ENCODE measurements at regions not wholly inside any gene's neighbourhood (a gene's known extent, or its start where the extent isn't known, plus 50 kb on each side); places are given as distances from the start of the nearest gene placed in this dataset.
A peak's percentile ranks its signal among the peaks of the same experiment; 100 is the strongest.

- FAIRE-seq = no peak
- TF ChIP-seq TAF1 (IDR thresholded peaks at IDR 0.05; ENCODE audit: borderline replicate concordance, low read depth, low read length) (no peak), POLR2AphosphoS5 (IDR thresholded peaks at IDR 0.05; ENCODE audit: low read depth, low read length) (no peak)
- DNase-seq (ENCODE audit: insufficient read length) = no peak
These were observed 807.1 kb downstream of the KCNJ2 start for GRCh38 chr17:70976447-70976846.

- no peak for DNase-seq (ENCODE audit: insufficient read length)
- FAIRE-seq = no peak
- no peak for TF ChIP-seq POLR2A (IDR thresholded peaks at IDR 0.05; ENCODE audit: low read depth, low read length)
- no peak for TF ChIP-seq TAF1 (IDR thresholded peaks at IDR 0.05; ENCODE audit: borderline replicate concordance, low read depth, low read length)
- TF ChIP-seq POLR2AphosphoS5 (IDR thresholded peaks at IDR 0.05; ENCODE audit: low read depth, low read length) = no peak
These were observed 815.5 kb downstream of the KCNJ2 start for GRCh38 chr17:70984873-70985272.

GRCh38 chr17:70987867-70988340 lies 818.6 kb downstream of the KCNJ2 start:
- DNase-seq (ENCODE audit: insufficient read length) (no peak), FAIRE-seq (peak; percentile 9)
- TF ChIP-seq TAF1 (IDR thresholded peaks at IDR 0.05; ENCODE audit: borderline replicate concordance, low read depth, low read length) = no peak
- peak; percentile 45; the same call in 1 of the 2 replicates for TF ChIP-seq POLR2AphosphoS5 (IDR thresholded peaks at IDR 0.05; ENCODE audit: low read depth, low read length)
- no peak for TF ChIP-seq POLR2A (IDR thresholded peaks at IDR 0.05; ENCODE audit: low read depth, low read length)

- TF ChIP-seq TAF1 (IDR thresholded peaks at IDR 0.05; ENCODE audit: borderline replicate concordance, low read depth, low read length) = no peak
- TF ChIP-seq POLR2AphosphoS5 (IDR thresholded peaks at IDR 0.05; ENCODE audit: low read depth, low read length) = no peak
- no peak for TF ChIP-seq POLR2A (IDR thresholded peaks at IDR 0.05; ENCODE audit: low read depth, low read length)
- DNase-seq (ENCODE audit: insufficient read length) (no peak), FAIRE-seq (no peak)
These were observed 819.3 kb downstream of the KCNJ2 start for GRCh38 chr17:70988622-70989021.

- TF ChIP-seq TAF1 (IDR thresholded peaks at IDR 0.05; ENCODE audit: borderline replicate concordance, low read depth, low read length) (no peak), POLR2A (IDR thresholded peaks at IDR 0.05; ENCODE audit: low read depth, low read length) (no peak)
- no peak for FAIRE-seq
- DNase-seq (ENCODE audit: insufficient read length) = no peak
These were observed 819.9 kb downstream of the KCNJ2 start for GRCh38 chr17:70989280-70989679.

- no peak for FAIRE-seq
- no peak for DNase-seq (ENCODE audit: insufficient read length)
- TF ChIP-seq POLR2A (IDR thresholded peaks at IDR 0.05; ENCODE audit: low read depth, low read length) = no peak
- TF ChIP-seq TAF1 (IDR thresholded peaks at IDR 0.05; ENCODE audit: borderline replicate concordance, low read depth, low read length) = no peak
- TF ChIP-seq POLR2AphosphoS5 (IDR thresholded peaks at IDR 0.05; ENCODE audit: low read depth, low read length) = no peak
These were observed 824.9 kb downstream of the KCNJ2 start for GRCh38 chr17:70994194-70994593.

GRCh38 chr17:70995997-70996396 lies 826.7 kb downstream of the KCNJ2 start:
- no peak for DNase-seq (ENCODE audit: insufficient read length)
- TF ChIP-seq POLR2AphosphoS5 (IDR thresholded peaks at IDR 0.05; ENCODE audit: low read depth, low read length) (no peak), TAF1 (IDR thresholded peaks at IDR 0.05; ENCODE audit: borderline replicate concordance, low read depth, low read length) (no peak)
- FAIRE-seq = no peak

- DNase-seq (ENCODE audit: insufficient read length) = no peak
- TF ChIP-seq POLR2AphosphoS5 (IDR thresholded peaks at IDR 0.05; ENCODE audit: low read depth, low read length) (no peak), POLR2A (IDR thresholded peaks at IDR 0.05; ENCODE audit: low read depth, low read length) (no peak), TAF1 (IDR thresholded peaks at IDR 0.05; ENCODE audit: borderline replicate concordance, low read depth, low read length) (no peak)
- FAIRE-seq = no peak
These were observed 834.4 kb downstream of the KCNJ2 start for GRCh38 chr17:71003736-71004135.

GRCh38 chr17:71004413-71004812 lies 835.1 kb downstream of the KCNJ2 start:
- TF ChIP-seq POLR2A (IDR thresholded peaks at IDR 0.05; ENCODE audit: low read depth, low read length) (no peak), POLR2AphosphoS5 (IDR thresholded peaks at IDR 0.05; ENCODE audit: low read depth, low read length) (no peak), TAF1 (IDR thresholded peaks at IDR 0.05; ENCODE audit: borderline replicate concordance, low read depth, low read length) (no peak)
- FAIRE-seq (no peak), DNase-seq (ENCODE audit: insufficient read length) (no peak)

GRCh38 chr17:71011391-71011790 lies 842.1 kb downstream of the KCNJ2 start:
- TF ChIP-seq POLR2AphosphoS5 (IDR thresholded peaks at IDR 0.05; ENCODE audit: low read depth, low read length) = no peak
- TF ChIP-seq TAF1 (IDR thresholded peaks at IDR 0.05; ENCODE audit: borderline replicate concordance, low read depth, low read length) = no peak
- no peak for TF ChIP-seq POLR2A (IDR thresholded peaks at IDR 0.05; ENCODE audit: low read depth, low read length)
- DNase-seq (ENCODE audit: insufficient read length) (no peak), FAIRE-seq (no peak)

- FAIRE-seq (no peak), DNase-seq (ENCODE audit: insufficient read length) (no peak)
- TF ChIP-seq TAF1 (IDR thresholded peaks at IDR 0.05; ENCODE audit: borderline replicate concordance, low read depth, low read length) (no peak), POLR2AphosphoS5 (IDR thresholded peaks at IDR 0.05; ENCODE audit: low read depth, low read length) (no peak), POLR2A (IDR thresholded peaks at IDR 0.05; ENCODE audit: low read depth, low read length) (no peak)
These were observed 850.4 kb downstream of the KCNJ2 start for GRCh38 chr17:71019699-71020098.

GRCh38 chr17:71022758-71023157 lies 853.4 kb downstream of the KCNJ2 start:
- DNase-seq (ENCODE audit: insufficient read length) (no peak), FAIRE-seq (no peak)
- no peak for TF ChIP-seq TAF1 (IDR thresholded peaks at IDR 0.05; ENCODE audit: borderline replicate concordance, low read depth, low read length)
- TF ChIP-seq POLR2A (IDR thresholded peaks at IDR 0.05; ENCODE audit: low read depth, low read length) = no peak
- no peak for TF ChIP-seq POLR2AphosphoS5 (IDR thresholded peaks at IDR 0.05; ENCODE audit: low read depth, low read length)
